Frontal cortex (tissue), 3 donors: ENCODE measurements at regions not wholly inside any gene's neighbourhood (a gene's known extent, or its start where the extent isn't known, plus 50 kb on each side); places are given as distances from the start of the nearest gene placed in this dataset.

Experiments
- DNase-seq, 2 donors: peaks; one replicate each; pipeline ENCODE4 v3.0.0; 2012; ENCODE audit warnings: low spot score in 2 of 2
- FAIRE-seq: peaks from 2 replicates; lab custom pipeline; 2012; peaks lifted over from hg19 to GRCh38; lab: Jason Lieb, UNC
- donor health status: control.
- donor health status: control.
- donor health status: control.

- FAIRE-seq (no peak), DNase-seq (no peak)
Observed at GRCh38 chr6:23246896-23247295, 677.5 kb downstream of the HDGFL1 start.

- DNase-seq = no peak
- FAIRE-seq = no peak
Observed at GRCh38 chr6:23250556-23250955, 681.2 kb downstream of the HDGFL1 start.

DNA sequence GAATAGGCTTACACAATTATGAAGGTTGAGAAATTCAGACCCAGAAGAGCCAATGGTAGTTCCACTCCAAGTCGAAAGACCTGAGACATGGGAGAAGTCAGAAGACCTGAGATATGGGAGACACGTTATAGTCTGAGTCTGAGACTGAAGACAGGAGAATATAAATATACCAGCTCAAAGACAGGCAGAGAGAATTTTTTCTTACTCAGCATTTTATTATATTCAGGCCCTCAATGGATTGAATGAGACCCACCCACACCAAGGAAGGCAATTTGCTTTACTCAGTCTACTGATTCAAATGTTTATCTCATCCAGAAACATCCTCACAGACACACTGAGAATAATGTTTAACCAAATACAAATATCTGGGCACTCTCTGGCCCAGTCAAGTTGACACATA lies 693.5 kb downstream of the HDGFL1 start:
- DNase-seq (no peak), FAIRE-seq (no peak)

DNA sequence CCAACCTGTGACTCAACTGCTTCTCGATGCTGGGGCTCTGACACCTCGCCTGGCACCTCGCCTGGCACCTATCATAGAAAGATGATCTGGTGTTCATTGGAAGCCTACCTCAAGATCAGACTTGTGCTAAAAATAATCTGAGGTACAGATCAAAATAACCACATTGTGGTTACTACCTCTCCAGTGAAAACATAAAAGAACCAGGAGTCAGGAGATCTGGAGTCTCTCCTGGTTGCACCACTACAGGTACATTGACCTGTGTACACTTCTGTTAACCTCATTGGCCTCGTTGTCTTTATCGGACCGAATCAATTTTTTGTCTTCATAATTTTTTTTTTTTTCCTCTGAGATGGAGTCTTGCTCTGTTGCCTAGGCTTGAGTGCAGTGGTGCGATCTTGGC lies 695.9 kb downstream of the HDGFL1 start:
- FAIRE-seq (no peak), DNase-seq (no peak)

- FAIRE-seq = no peak
Observed at GRCh38 chr6:23266536-23266935, 697.2 kb downstream of the HDGFL1 start.

GRCh38 chr6:23267651-23268050 lies 698.3 kb downstream of the HDGFL1 start:
- DNase-seq (no peak), FAIRE-seq (no peak)

More at GRCh38 chr6:23266536-23266935, 697.2 kb downstream of the HDGFL1 start:
- DNase-seq = no peak

DNA sequence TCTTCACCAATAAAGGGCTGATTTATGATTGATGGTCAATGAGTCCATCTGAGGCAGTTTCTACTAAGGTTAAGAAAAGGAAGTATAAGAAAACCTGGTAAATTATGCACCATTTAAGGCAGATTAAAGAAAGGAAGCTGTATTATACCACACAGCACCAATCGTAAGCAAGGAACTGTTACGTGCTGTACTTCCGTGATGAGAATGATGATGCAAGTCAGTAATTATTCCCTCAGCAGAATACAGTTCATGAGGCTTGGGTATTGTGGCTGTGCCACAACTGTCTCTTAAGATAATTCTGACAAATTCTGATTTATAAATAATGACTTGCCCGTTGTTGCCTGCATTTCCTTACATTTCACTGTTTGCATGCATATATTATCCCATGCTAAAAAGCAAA lies 699.0 kb downstream of the HDGFL1 start:
- no peak for DNase-seq
- FAIRE-seq = no peak

GRCh38 chr6:23269436-23269835 lies 700.1 kb downstream of the HDGFL1 start:
- no peak for FAIRE-seq
- no peak for DNase-seq

DNA sequence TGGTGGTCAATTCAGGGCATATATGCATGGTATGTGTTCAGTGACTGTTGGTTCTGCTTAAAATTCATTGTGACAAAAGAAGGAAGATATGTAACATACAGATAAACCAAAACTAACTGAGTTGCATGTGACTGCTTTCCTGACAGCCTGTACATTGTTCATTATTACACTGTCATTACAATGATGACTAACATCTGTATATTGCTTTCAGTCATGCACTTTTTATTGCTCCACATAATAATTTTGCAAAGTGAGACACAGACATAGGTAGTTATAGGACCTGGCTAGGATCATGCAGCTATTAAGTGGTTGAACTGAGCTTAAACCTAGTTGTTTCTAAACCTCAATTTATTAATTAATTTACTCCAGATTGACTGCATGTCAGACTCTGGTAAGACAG lies 703.2 kb downstream of the HDGFL1 start:
- FAIRE-seq (no peak), DNase-seq (no peak)

- FAIRE-seq (no peak), DNase-seq (no peak)
Observed at GRCh38 chr6:23277521-23278179, 708.3 kb downstream of the HDGFL1 start.

DNA sequence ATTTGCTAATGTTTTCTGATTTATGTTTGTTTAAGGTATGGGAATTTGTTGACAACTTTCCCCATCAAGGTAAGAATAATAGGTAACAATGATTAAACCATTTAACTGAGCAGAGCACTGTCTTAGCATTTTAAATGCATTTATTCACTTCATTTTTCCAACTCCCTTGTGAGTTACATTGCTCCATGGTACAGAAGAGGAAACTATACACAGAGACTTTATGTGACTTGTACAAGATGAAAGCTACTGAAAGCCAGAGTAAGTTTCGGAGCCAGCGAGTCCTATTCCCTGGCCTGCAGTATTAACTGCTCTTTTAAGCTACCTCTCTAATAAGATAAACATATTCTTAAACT lies 708.8 kb downstream of the HDGFL1 start:
- no peak for FAIRE-seq

DNA sequence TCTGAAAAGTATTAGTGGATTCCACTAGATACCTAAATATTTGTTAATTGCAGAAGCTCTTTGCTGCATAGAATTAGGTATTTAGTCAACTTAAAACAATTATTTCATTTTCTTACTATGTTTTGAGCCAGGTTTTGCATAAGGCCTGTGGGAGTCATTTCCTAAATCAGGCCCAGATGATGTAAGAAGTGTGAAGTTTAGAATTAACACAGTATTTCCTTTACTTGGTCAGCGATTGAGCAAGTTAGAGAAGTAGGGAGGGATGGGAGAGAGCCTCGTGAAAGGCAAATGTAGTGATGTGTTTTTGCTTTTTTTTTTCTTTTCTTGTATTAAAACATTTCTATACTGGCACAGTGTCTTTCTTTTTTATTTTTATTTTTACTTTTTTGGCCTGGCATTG lies 711.1 kb downstream of the HDGFL1 start:
- DNase-seq (no peak), FAIRE-seq (no peak)

More for the DNA sequence above, 708.8 kb downstream of the HDGFL1 start:
- DNase-seq = no peak

- DNase-seq = no peak
Observed at GRCh38 chr6:23282252-23283021, 713.1 kb downstream of the HDGFL1 start.

DNA sequence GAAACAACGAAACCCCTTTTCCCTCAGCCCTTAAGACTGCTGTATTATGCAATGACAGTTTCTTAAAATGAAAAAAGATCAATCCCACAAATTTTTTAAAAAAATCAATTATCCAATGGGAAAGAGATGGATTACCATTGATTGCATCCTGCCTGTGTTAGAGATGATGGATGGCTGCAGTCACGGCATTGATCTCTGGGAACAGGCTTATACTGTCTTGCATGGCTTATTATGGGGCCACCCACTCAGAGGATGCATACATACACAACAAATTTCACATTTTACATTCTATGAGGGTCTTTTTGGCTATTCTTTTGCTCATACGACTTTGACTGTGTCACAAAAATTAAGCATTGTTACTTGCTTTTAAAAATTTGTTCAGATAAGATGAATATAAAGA lies 724.3 kb downstream of the HDGFL1 start:
- no peak for FAIRE-seq

More at GRCh38 chr6:23282252-23283021, 713.1 kb downstream of the HDGFL1 start:
- no peak for FAIRE-seq

GRCh38 chr6:23301556-23301955 lies 732.2 kb downstream of the HDGFL1 start:
- no peak for FAIRE-seq
- DNase-seq = no peak

More for the DNA sequence above, 724.3 kb downstream of the HDGFL1 start:
- no peak for DNase-seq

- FAIRE-seq (no peak), DNase-seq (no peak)
Observed at GRCh38 chr6:23302514-23302913, 733.1 kb downstream of the HDGFL1 start.

DNA sequence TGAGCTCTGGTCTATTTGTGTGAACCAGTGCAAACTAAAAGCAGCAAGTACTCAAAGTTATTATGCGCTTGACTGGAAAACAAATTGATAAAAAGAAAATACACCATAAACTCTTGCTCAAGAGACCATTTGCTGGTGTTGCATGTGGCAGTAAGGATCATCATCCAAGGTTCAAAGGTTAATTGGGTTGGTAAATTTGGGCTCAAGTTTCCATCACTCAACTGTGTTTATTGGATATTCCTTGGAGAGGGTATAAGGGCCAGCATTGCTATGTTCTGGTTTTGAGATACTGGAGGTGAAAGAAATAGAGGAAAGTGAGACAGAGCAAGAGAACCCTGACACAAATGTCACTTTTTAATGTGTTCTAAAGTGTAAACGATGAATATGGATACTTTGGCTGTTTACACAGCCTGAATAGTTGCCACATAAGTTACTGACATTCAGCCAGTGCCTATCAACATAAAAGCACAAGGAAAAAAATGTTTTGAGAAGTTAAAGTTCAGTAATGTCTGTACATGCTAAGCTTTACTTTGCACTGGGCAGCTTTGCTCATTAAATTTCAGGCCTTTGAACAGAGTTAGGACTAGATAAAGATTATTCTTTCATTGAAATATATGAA lies 736.1 kb downstream of the HDGFL1 start:
- DNase-seq = no peak
- FAIRE-seq = no peak

GRCh38 chr6:23306251-23306950 lies 737.0 kb downstream of the HDGFL1 start:
- FAIRE-seq (no peak), DNase-seq (no peak)

- FAIRE-seq = no peak
- DNase-seq = no peak
Observed at GRCh38 chr6:23307516-23307915, 738.1 kb downstream of the HDGFL1 start.

DNA sequence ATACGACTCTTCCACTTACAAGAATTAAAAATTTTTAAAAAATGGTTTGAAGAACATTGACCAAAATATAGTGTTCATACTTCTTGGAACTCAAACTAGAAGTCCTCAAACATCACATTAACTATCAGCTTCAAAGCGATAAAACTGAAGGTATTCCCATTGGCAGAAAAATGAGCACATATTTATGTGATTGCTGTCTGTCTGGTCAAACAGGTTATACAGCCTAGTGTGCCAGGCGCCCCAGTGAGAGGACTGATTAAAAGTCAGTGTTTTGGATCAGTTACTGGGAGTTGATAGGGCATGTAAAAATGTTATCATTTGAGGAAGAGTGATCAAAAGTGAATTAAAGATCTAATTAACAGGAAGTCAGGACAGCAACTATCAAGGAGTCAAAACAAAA lies 738.8 kb downstream of the HDGFL1 start:
- DNase-seq (no peak), FAIRE-seq (no peak)

GRCh38 chr6:23311211-23311610 lies 741.8 kb downstream of the HDGFL1 start:
- DNase-seq = no peak
- no peak for FAIRE-seq
